Activated naive CD4-positive, alpha-beta T cell treated with anti-CD3 and anti-CD28 coated beads, Interleukin-2, amount 50 U/mL, for 16 hours (primary cell): ENCODE measurements at regions not wholly inside any gene's neighbourhood (a gene's known extent, or its start where the extent isn't known, plus 50 kb on each side); places are given as distances from the start of the nearest gene placed in this dataset.
"Not testable (repeated sequence)": the region's sequence is repeated elsewhere in the genome, so short reads cannot be mapped to it uniquely, and the experiment has no call there.

Experiments
- DNase-seq: peaks from one replicate; pipeline ENCODE4 v3.0.0-alpha.2; 2020

- DNase-seq: no peak
Observed at GRCh38 chr18:60060026-60060425, 160.2 kb downstream of the PMAIP1 start.

DNA sequence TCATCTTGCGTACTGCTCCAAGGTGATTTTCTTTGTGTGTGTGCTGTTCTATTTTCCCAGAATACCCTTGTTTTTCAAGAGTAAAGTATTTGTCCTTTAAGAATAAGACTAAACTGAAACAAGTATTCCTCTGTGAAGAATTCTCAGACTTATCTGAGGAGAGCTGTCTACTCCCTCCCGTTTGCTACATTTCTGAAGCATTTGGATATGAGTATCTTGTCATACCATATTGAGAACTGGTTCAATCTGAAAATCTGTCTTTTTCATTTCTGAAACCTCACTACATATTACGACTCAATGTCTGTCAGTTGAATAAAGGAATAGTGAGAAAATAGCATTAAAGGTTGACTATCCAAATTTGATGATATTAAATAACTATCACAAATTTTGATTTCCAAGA, 159.4 kb downstream of the PMAIP1 start:
- no peak for DNase-seq

GRCh38 chr18:60053747-60054304, 154.0 kb downstream of the PMAIP1 start:
- DNase-seq: no peak

DNA sequence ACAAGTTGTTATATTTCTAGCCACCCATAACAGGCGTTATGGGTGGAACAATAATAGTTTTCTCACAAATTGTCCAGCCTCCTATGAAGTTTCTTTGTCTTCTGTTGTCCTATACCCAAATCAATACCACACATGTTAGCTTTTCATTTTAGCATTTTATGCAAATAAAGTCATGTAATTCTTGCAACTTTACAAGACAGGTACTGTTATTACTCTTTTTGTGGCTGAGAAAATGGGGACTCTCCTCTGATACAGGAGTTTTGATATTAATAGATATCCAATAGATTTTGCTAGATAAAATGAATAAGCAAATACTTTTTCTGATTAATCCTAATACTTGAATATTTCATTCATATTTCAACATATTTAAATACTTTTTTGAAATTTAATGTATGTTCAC, 151.0 kb downstream of the PMAIP1 start:
- no peak for DNase-seq

DNA sequence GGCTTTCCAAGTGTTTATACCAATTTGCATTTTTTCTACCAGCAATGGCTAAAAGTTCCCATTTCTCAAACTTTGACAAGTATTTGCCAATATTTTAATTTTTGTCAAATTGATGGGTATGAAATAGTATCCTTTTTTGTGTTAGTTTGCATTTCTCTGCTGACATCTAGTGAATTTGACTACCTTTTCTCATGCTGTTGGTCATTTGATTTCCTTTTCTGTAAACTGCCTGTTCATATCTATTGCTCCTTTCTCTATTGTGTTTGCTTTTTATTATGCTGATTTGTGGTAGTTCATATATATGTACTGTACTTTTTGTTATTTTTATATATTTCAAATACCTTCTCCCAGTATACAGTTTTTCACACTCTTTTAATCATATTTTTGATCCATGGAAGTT, 149.4 kb downstream of the PMAIP1 start:
- no peak for DNase-seq

GRCh38 chr18:60047556-60047955, 147.8 kb downstream of the PMAIP1 start:
- no peak for DNase-seq

- DNase-seq: no peak
Observed at GRCh38 chr18:60044290-60045006, 144.7 kb downstream of the PMAIP1 start.

GRCh38 chr18:60040971-60041370, 141.2 kb downstream of the PMAIP1 start:
- no peak for DNase-seq

DNA sequence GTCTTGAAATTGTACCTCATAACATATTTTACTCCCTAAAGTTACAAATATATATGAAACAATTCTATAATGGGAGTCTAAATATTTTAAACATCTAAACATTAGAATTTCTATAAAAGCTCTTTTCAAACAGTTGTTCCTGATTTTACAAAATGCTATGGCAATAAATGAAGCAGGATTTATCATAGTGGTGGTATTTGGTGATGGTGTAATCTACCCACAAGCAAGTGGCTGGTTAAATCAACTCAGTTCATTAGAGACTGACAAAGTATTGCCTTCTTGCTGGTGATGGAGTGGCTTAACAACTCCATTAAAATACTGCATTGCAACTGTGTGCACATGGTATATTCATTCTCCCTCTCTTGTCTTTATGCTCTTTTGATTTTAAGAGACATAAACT, 138.9 kb downstream of the PMAIP1 start:
- no peak for DNase-seq

DNA sequence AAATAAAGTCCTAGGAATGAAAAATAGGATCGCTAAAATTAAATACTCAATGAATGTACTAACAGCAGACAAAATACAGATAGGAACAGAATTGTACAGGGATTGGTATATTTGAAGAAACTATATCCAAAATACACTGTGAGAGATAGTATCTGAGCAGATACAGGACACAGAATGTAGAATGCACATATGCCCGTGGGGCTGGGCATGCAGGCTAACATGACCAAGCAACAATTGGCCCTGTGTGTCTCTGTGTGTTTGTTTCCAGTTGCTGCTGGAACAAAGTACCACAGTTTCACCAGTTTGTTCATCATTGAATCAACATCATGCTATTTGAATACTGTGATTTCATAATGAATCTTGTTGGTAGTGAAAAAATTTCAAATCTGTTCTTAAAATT, 127.6 kb downstream of the PMAIP1 start:
- no peak for DNase-seq

- no peak for DNase-seq
Observed at GRCh38 chr18:60024857-60025256, 125.1 kb downstream of the PMAIP1 start.

DNA sequence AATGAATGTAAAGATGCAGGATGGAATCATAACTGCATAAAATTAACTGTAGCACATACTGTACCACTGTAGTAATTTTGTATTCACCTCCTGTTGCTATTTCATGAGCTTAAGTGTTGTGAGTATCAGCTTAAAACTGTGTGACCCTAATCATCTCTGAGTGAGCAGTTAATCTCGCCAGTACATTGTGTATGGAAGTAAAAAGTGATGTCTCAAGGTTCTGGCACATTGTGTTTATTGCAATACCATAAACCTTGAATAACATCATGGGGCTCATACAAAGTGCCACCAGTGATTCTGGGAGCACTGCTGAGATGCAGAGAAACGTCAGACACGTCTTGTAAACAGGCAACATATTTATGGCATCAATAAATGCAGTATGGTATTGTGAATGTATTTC, 124.5 kb downstream of the PMAIP1 start:
- DNase-seq: no peak

DNA sequence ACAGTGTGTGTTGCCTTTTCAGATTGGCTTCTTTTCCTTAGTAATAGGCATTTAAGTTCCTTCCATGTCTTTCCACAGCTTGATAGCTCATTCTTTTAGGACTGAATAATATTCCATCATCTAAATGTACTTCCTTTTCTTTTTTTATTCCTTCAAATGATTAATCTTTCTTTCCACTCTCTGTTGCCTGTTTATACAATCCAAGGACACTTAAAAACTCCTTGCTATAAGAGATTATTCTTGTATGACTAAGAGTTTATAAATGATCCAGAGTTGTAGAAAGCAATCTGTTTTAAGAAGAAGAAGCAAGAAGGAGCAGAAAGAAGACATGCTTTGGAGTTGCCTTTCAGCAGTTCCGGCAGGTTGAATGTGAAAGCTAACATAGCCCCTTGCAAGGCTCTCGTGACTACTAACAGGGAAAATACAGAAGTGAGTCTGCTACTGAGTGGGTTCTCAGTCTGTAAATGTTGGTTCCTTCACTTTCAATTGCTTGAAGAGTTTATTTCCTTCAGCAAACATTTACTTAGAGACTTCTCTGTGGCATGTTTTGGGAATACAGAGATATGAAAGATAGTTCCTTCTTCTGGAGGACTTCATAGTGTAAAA, 123.0 kb downstream of the PMAIP1 start:
- no peak for DNase-seq

DNA sequence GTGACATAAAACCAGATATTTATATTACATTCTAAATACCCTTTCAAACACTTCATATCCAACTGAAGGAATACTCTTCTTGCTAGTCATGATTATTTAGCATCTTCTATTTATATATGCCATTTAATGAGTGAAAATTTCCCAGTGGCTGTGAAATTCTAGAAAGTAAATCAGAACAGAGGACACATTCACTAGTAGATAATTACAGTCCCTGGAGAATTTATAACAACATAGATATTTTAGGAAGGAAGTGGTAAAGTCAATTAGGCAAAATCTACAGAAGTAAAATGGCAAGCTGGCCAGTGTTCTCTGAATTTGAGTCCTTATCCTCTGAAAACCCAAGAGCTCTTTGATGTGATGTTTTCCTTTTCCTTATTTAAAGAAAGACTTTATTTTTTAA, 121.8 kb downstream of the PMAIP1 start:
- DNase-seq: no peak

DNA sequence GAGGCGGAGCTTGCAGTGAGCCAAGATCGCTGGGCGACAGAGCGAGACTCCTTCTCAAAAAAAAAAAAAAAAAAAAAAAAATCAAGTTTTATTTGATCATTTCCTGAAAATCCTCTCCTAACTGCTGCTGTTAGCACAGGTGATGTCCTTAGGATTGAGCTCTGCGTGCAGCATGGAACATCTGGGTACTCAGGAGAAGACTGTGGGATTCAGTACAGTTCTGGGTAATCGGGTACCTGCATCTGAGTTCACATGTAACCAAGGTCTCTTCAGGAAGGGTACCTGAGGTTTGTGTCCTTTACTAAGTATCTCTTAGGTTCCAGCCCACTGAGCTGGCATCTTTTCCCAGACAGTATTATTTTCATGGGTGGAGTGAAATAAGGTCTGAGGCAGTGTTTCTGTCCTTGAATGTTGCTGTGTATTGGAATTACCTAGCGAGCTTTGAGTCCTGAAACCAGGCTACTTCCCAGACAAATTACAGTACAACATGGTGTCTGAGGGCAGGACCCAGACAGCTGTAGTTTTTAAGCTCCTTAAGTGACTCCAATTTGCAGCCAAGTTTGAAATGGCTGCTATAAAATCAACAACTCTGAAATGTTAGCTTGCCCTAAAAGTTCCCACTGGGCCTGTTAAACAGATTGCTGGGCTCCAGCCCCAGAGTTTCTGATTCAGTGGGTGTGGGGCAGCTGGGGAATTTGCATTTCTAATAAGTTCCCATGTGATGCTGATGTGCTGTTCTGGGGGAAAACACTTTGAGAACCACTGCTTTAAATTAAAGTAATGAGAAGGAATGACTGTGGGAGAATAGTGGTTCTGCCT, 120.5 kb downstream of the PMAIP1 start:
- no peak for DNase-seq

- DNase-seq: no peak
Observed at GRCh38 chr18:60019463-60019840, 119.7 kb downstream of the PMAIP1 start.

- no peak for DNase-seq
Observed at GRCh38 chr18:60018618-60019462, 119.0 kb downstream of the PMAIP1 start.

GRCh38 chr18:60018134-60018533, 118.3 kb downstream of the PMAIP1 start:
- not testable (repeated sequence) for DNase-seq

GRCh38 chr18:60017371-60017770, 117.6 kb downstream of the PMAIP1 start:
- no peak for DNase-seq

DNA sequence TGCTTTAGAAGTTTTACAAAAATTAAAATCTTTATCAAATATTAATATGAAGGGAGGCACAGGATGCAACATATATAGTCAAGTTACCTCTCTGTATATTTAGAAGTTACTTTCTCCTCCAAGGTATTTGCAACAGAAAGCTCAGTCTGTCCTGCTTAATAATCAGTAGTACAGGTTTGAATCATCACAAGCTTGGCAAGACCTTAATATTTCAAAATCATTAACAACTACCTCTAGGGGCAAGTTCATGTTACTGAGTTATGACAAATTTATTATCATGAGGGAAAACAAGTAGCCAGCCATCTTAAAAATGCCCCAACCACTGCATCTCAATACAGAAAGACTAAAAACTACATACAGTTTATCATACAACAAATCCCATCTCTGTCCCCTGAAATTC, 116.0 kb downstream of the PMAIP1 start:
- not testable (repeated sequence) for DNase-seq

DNA sequence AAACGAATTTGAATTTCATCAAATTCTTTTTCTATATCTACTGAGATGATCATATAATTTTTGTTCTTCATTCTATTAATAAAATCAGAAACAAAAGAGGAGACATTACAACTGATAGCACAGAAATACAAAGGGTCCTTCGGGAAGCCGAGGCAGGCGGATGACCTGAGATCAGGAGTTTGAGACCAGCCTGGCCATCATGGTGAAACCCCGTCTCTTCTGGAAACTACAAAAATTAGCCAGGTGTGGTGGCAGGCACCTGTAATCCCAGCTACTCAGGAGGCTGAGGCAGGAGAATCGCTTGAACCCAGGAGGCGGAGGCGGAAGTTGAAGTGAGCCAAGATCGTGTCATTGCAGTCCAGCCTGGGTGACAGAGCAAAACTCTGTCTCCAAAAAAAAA, 113.4 kb downstream of the PMAIP1 start:
- DNase-seq: not testable (repeated sequence)

DNA sequence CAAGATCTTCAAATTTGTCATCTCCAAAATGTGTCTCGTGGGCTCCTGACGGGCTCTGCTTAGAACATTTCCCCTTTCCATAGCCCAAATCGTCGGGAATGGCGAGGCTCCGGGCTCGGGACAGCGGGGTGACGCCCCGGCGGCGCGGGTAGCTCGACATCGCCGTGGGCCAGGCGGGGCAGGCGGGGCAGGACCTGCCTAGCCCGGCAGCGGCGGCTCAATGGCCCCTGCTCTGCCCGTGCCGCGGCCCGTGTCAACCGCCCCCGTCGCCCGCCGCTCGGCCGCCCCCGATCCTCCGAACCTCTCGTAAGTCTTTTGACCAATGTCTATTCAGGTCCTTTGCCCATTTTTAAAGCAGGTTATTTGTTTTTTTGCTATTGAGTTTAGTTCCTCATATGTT, 111.2 kb downstream of the PMAIP1 start:
- DNase-seq: no peak

GRCh38 chr18:60010513-60010912, 110.7 kb downstream of the PMAIP1 start:
- no peak for DNase-seq
